ENCODE measurements at regions not wholly inside any gene's neighbourhood (a gene's known extent, or its start where the extent isn't known, plus 50 kb on each side); places are given as distances from the start of the nearest gene placed in this dataset.
"Not testable (repeated sequence)": the region's sequence is repeated elsewhere in the genome, so short reads cannot be mapped to it uniquely, and the experiment has no call there.

DNA sequence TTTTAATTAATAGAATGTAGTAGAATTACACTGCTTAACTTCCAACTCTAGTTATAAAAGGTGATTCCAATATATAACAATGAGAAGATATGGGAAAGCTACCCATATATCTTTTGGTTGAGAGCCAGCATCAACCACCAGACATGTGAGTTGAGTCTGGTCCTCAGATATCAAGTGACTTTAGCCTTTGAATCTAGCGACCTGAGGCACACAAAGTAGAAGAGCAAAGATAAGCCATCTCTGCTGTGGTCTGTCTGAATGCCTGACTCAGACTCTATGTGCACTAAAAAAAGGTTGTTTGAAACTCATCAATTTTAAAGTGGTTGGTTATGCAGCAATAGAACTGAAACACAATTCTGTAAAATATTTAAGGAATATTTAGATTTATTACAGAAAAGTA is 492.5 kb upstream of the SOX9 start:
- no peak for DNase-seq

DNA sequence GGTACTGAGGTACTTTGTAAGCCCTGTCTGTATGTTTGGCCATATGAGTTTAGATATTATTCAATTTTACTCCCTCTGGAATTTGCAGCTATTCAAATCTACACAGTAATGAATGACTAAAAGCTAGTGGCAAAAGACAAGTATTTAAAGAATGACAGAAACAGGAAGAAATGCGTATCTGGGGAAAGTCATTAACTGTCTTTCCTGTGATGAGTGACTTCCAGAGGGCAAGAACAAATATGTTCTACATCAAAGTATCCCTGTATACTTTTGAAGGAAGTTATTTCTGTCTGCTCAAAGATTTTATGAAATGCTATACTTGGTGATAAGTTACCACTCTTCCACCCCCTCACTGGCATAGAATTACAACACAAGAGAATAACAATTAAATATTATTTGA is 489.3 kb upstream of the SOX9 start:
- no peak for DNase-seq

DNA sequence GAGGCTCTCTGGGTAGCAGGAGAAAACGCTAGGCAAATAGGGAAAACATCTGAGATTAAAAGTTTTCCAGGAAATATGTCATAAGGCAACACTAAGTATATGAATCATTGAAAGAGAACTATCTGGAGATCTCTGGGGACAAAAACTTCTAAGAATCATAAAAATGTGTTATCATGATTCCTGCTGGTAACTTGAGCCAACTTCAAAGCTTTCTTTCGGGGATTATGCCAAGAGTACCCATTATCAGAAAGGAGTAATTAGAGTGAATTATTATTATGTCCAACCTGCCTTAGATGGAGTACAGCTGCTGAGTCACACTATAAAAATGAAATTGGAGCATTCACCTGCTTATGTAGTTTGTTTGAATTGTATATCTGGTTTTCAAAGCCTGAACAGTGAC is 488.5 kb upstream of the SOX9 start:
- no peak for DNase-seq

DNA sequence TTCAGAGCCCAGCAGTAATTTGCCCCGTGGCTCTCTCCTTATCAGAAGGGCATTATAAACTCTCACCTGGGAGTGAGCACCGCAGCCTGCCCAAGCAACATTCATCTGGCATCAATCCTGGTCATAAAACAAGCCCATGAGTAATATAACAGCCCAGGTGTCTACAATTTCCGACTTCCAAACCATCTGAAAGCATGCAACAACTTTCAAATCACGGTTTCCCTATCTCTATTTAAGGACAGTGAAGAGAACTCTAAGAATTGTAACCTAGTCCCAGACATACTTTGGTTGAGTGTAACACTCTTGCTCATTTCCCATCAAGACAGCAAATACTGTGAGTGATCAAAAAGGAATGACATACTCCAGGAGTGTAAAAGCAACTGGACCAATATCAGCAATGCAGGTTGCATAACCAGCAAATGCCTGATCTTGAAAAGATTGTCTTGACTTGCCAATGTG is 487.4 kb upstream of the SOX9 start:
- no peak for DNase-seq

DNA sequence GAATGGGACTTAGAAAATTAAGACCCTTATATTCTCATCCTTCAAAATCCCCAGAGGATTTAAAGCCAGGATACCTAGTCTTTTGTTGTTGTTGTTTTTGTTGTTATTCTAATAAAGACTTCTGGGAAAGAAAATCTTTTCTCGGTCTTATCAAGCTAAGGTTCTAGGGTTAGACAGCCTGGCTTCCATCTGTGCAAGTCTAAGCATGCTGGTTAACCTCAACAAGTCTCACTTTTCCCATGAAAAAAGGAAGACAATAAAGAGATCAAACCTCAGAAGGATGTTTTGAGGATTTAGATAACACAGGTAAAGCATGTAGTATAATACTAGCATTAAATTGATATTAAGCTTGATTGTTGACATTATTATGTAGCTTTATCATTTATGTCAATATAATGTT is 486.4 kb upstream of the SOX9 start:
- DNase-seq, result no peak

DNA sequence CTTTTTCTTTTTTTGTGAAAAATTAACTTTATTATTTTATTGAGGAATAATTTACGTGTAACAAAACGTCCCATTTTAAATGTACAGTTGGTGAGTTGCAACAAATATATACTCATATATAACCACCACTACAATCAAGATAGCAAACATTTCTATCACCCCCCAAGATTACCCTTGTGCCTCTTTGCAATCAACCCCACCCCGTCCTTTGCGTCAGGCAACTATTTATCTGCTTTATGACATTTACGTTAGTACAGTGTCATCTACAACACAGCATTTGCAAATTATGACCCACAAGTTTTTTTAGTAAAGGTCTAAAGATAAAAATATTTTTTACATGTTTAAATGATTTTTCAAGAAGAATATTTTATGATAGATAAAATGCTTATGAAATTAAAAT is 485.6 kb upstream of the SOX9 start:
- DNase-seq, result no peak

DNA sequence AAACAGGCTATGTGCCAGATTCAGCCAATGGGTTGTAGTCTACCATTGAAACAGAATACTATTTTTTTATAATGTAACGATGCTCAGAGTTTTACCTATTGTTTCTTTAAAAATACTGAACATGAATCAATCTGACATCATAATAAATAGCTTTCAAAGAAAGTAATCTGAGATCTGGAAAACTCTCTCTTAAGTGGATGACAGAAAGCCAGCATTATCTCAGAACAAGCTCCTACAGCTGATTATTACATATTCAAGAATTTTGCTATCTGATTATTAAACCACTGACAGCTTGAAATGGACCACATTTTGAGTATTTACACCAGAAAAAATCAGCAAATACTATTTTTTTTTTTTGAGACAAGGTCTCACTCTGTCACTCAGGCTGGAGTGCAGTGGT is 484.2 kb upstream of the SOX9 start:
- no peak for DNase-seq

DNA sequence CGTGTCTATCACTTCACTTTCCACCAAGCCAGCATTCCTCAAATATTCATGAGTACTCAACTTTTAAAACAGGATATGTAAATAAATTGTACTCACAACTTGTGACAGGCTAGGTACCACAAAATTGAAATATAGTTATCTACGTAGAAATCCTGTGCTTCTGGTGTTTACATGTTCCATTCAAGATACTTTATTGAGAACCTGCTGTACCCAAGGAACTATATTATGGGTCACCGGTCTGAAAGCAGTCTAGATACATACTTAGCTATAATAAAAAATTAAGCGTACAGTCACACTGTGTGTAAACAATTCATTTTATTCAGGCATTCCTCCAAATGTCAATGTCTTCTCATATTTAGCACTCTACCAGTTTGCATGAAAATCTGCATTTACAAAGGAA is 482.2 kb upstream of the SOX9 start:
- DNase-seq, result no peak

DNA sequence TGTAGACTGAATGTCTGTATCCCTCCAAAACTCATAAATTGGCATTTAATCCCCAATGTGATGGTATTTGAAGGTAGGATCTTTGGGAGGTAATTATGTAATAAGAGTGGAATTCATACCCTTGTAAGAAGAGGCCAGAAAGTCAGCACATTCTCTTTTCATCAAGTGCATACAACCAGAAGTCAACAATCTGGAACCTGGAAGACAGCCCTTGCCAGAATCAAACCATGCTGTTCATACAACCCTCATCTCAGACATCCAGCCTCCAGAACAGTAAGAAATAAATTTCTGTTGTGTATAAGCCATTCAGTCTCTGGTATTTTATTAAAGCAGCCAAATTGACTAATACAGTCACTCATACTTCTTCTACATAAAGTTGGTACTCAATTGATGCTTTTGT is 481.0 kb upstream of the SOX9 start:
- no peak for DNase-seq

DNA sequence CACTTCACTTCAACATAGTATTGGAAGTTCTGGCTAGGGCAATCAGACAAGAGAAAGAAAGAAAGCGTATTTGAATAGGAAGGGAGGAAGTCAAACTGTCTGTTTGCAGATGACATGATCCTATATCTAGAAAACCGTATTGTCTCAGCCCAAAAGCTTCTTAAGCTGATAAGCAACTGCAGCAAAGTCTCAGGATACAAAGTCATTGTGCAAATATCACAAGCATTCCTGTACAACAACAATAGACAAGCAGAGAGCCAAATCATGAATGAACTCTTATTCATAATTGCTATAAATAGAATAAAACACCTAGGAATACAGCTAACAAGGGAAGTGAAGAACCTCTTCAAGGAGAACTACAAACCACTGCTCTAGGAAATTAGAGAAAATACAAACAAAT is 473.9 kb upstream of the SOX9 start:
- not testable (repeated sequence) for DNase-seq

DNA sequence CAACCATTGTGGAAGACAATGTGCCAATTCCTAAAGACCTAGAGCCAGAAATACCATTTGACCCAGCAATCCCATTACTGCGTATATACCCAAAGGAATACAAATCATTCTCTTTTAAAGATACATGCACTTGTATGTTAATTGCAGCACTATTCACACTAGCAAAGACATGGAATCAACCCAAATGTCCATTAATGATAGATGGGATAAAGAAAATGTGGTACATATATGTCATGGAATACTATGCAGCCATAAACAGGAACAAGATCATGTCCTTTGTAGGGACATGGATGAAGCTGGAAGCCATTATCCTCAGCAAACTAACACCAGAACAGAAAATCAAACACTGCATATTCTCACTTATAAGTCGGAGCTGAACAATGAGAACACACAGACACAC is 472.5 kb upstream of the SOX9 start:
- not testable (repeated sequence) for DNase-seq

DNA sequence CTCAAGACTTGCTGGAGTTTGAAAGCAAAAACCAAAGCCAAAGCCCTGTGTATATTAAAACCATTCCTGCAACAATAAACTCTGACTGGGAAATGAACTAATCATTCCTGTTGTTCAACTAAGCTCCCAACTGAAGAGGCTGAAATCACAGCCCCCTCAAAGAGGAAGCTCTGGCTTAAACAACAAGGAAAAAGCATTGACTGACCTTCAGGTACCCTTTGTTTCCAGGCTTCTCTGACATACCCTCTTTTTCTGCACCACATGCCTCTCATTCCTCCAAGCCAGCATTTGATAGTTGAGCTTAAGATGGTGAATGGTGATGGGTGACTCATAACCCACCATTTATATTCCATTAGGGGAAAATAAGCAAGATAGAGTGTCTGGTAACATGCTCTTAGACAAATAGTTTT is 470.9 kb upstream of the SOX9 start:
- DNase-seq, result no peak

DNA sequence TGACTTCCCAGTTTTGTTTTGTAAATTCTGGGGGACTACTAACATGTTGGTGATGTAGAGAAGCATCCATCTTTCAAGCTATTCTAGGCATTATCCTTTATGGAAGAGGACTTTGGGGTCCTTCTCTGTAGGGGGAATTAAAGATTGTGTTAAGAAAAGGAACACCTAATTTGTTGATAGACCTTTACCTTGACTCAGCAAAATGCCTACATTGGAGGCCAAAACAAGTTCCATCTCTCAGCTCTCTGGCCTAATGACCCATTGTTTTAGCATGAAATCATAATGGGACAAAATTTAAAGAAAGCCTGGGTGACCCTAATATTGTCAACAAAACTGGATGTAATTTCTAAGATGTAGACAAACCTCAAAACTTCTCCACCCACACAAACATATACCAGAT is 465.3 kb upstream of the SOX9 start:
- no peak for DNase-seq

DNA sequence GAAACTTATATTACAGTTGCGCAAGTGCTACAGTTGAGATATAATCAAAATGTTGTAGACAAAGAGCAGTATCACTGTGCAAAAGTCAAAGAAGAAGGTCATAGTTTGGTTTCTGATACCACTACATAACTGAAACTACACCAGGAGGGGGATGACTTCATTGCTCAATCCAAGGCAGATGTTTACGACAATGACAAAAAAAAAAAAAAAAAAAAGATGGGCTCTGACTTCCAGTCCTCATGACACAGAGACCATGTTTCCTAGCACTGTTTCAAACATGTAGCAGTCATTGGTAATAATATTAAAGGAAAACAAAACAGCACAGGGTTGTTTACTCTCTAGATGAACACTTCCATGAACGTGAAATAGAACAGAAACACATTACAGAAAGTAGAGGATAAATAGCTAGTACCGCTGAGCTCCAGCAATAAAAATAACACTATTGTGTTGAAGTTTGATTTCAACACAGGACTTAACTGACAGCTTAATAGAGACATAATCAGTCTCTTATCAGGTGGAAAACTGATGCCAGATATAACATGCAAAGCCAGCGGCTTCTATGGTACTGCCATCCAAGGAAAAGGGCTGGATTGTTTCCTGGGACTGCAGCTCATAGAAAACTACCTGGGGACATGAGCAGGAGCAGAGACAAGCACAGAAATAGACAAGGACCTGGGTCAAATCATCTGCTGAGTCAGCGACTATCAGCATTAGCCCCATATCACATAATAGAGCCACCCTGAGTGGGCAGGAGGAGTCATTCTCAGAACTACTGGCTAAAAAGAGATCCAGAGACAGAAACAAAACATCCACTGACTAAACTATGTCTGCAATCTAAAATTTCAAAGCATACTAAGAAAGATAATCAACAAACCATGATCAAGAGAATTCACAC is 463.6 kb upstream of the SOX9 start:
- no peak for DNase-seq

DNA sequence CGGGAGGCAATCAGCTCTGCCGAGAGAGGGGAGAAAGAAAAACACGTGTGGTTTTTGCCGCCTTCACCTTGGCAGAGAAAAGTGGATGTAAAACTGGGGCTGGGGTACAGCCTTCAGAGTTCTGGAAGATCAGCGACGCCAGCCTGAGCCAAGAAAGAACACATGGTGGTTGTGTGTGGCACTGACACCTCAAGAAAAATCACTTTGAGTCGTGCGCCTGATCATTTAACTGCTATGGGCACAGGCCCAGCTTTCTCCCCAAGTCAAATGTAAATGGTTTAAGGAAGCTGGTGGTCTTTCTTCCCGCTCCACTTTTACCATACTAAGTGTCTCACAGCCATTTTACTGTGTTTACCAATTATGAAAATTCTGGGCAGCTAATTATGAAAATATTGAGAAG is 461.8 kb upstream of the SOX9 start:
- no peak for DNase-seq

DNA sequence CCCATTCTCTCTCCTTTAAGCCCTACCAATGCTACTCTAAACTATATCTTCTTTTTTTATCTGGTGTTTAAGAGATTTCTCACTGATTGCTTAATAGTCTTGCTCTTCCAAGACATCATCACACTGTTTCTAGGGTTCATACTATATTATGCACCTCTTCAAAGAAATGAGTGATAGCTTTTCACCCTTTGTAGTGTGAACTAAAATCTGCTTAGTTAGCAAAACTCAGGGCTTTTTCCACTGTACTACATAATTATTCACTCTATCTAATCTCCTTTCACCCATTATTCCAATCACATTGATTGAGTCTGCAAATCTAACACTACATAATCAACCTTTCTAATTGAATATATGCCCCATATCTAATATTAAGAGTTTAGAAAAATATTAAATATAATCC is 456.0 kb upstream of the SOX9 start:
- DNase-seq, result no peak

DNA sequence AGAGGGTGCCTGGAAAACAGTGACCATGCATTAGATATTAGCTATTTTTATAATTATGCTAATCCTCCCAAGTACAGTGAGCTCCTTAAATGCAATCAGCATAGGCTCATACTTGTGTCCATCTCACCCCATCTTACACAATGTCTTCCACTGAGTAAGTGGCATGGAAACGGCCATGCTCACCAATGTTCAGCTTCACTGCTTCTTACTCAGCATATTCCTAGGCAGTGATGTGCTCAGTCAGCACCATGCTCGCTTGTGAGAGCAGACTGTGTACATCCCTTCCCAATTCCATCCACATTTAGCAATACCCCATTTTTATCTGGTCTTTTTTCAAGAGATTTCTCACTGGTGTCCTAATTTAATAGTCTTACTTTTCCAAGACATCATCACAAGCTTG is 454.8 kb upstream of the SOX9 start:
- DNase-seq, result no peak

DNA sequence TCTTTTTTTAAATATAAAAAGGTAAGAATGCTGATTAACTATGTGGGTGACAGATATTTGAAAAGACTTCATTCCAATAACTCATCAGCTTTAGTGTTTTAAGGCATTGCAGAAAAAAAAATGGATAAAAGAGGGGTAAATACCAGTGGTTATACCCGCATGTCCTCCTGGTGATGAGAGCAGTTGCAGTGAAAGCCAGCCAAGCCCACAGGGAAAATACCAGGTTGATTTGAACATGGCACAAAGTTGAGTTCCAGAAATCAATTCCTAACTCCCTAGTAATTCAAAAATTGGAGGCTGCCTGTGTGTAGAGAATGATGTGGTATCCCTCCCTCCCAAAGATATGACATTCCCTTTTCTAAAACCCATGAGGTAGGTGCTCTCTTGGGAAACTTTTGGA is 453.2 kb upstream of the SOX9 start:
- DNase-seq, result no peak

DNA sequence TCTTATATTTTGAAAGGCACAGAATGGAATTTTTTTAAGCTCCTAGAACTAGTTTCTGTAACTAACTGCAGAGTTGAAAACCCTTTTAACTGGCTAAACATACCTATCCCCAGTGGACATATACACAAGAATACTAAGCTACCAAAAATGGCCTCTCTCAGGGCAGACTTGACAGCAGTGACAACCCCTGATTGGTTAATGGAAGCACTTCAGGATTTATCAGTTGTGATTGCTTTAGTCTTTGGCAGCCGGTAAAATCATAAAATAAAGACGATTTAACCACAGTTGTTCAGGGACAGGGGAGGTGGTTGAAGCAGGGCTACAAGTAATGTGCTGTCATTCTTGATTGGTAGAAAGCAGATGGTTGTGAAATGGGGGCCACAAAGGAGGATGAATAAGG is 452.0 kb upstream of the SOX9 start:
- DNase-seq, result no peak

DNA sequence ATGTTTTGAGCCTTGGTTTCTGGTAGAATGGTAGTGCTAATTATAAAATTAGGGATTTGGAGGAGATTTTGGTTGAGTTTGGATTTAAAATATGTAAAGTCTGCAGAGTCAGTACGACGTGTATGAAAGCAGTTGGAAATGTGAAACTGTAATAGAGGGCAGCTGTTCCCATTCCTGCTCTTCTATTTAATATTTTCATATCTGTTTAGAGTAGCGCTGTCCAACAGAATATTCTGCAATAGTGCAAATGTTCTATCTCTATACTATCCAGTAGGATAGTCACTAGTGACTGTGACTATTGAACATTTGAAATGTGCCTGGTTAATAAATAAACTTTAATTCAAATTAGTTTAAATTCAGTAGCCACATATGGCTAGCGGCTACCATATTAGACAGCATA is 443.4 kb upstream of the SOX9 start:
- no peak for DNase-seq

DNA sequence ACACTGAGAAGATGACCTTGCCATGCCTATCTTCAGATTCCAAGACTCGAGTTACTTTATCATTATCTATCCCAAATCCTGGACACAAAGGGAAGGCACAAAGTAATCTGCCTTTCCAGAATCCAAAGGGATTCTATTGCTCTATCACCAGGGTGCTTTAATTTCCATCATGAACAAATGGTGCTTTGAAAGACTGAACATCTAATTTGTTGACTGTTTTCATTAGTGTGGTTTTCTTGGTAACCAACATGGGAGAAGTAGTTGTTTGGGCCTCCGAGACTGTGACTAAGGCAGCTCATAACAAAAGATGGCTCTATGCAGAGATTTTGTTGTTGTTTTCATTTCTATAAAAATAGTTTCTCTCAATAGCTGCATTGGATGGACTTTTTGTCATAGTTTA is 441.0 kb upstream of the SOX9 start:
- no peak for DNase-seq

DNA sequence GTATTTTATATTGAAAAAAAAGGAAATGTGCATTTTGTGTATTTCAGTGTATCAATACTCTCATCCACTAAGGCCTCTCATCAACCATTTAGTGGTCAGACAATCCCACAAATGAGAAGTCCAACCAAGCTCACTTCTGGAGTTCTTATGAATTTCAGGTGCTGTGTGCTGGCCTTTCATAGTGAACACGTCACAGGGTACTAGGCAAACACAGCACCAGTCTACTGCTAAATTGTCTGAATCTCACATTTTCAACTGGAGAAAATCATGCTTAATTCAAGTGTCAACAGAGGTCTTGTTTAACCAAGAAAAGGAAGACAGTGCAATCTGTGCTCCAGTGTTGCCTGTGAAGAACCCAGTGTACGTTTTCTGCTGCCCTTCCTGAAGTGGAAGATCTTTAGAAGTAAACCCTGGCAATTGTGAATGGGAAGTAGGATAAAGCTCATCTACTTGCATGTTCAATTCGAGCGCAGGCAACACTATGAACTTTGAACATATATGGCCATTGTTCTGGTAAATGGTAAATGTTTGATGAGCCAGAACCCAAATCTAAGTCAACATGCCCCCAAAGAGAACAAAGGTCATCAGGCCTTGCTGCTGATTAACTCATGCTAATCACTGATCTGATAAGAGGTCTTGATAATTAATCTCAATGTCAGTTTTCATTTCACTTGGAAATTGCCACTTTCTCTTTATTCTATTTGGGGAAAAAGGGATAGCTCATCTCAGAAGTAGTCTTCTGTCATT is 439.2 kb upstream of the SOX9 start:
- no peak for DNase-seq

DNA sequence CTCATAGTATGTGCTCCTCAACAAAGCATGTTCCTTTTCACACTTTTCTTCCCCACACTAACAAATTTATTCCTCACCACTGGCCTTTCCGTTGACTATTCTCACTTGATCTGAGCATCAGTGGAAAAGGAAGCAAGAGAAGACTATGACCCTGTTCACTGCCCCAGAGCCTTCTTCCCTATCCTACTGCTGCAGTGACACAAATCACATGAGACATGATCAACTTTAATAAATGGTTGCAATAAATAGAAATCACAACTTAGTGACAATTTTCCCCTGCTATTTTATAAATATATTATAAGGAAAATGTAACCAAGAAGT is 438.7 kb upstream of the SOX9 start:
- no peak for DNase-seq

DNA sequence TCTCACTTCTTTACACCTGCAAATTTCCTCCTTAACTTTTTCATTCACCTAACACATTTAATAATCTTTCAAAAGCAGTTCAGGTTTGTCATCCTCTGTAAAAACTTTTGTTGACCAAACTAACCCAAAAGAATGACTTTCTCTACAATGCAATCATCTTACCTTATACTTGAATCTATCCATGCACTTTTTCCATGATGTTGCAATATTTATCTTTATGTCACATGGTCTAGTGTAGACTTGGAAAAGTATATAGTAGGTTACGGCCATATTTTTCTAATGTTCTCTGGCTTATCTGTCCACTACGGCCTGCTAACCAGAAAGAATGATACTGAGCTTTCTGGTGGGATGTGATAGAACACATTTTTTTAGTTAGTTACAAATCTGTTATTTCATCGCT is 431.0 kb upstream of the SOX9 start:
- no peak for DNase-seq

DNA sequence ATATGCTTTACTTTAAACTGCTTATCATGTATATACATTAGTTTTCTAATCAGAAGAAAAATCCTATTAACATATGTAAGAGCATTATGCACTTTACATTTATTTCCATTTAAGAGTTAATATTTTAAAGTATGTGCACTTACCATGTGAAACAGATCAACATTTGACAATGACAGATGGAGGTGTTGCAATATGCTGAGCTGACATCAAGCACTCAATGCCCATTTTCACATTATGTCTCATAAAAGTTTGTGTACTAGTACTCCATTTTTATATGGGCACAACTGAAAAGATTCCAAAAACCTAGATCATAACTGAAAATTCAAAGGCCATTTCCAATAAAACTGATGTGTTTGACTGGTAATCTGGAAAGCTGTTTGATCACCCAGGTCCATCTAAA is 420.9 kb upstream of the SOX9 start:
- no peak for DNase-seq

Measured in activated naive CD4-positive, alpha-beta T cell treated with anti-CD3 and anti-CD28 coated beads, Interleukin-2, amount 50 U/mL, for 16 hours (primary cell).